ENCODE measurements at regions not wholly inside any gene's neighbourhood (a gene's known extent, or its start where the extent isn't known, plus 50 kb on each side); places are given as distances from the start of the nearest gene placed in this dataset.

DNA sequence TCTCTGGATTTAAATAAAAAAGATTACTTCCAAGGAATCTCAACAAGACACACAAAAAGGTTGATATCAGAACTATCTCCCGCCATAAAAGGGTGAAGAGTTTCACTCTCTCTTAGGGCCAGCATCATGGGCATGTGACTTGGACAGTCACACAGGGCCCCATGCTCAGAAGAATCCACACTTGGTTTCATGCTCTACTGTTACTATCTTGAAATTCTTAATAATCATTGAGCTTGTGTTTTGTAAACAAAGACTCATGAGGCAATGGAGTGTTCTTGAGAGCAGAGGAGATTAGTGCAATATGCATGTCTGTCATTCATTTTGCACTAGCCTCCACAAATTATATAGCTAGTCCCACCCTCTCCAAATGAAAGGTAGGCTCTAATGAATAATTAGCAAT is 58.4 kb downstream of the HMHB1 start:
- DNase-seq: no peak

DNA sequence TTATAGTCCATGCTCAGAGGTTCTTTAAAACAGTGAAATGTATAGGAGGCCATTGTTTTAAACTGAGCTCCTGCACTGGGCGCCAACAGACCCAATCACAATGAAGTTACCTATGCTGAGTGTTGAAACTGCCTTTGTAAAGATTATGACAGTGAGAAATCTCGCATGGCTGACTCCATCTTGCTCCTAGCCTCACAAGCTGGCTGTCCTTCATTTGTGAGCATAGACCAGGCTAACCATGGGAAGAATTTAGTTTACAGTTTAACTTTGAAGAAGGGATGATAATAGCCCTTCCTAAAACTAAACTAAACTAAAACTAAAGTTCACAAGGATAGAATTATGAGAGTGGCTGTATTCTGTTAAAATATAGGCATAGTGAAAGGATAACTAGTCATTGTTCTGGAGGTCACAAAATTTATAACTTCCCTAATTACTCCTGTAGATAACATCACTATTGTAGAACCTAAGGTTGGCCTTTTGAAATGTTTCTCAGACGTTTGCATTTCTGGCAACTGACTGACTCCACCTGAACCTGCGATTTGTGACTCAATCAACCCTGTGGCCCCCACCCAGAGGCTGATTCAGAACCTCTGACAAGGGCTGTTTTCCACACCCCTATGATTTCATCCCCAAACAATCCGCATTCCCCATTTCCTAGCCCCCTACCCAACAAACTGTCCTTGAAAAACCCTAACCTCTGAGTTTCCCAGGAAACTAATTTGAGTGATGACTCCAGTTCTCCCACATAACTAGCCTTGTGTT is 59.1 kb downstream of the HMHB1 start:
- peak; percentile 48 for DNase-seq

DNA sequence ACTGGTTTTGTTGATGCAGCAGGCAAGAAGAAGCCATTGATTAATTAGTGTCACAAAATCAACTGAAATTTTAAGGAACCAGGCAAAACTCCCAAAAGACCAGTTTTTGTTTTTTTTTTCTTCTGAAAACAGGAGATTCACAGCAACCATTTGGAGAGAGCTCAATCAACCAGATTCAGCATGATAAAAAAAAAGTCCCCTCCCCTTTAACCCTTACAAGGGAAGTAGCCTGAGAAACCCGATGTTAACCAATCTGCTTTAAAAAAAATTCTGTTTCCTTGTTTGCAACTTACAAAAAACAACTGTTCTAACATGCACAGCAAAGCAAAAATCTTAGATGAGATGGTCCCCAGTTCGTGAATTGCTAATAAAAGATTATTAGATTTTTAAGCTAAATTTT is 59.7 kb downstream of the HMHB1 start:
- no peak for DNase-seq

DNA sequence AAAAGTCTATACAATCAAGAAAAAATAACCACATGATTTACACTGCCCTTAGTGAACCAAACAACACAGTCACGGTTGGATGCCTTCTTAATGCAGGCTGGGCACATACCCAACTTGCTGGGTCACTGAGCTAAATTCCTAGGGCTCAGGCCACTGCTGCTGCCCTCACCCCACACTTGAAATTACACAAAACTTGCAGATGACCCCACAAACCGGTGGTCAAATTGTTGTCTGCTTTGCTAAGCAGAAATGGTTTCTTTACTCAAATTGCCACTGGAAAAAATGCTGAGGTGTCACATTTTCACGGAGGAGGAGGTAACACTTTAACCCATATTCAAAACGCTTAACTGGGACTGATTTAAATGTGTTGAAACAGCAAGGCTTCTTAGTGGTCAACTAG is 62.4 kb downstream of the HMHB1 start:
- no peak for DNase-seq

DNA sequence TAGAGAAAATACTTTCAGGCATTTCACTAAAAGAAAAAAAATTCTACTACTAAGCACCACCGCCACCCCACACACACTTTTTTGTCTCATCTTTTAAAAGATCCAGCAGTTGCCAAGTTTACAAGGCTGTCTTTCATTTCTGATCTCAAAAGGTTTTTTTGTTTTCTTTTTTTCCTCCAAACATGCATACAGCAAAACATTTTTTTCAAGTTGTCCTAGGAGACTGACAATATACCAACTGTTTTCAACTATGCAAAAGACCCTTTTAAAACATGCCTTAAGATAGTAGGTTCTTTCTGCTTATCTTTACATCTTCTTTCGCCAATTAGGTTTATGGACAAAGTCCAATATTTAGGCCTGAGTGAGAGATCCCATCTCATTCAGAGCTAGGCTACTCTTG is 65.2 kb downstream of the HMHB1 start:
- no peak for DNase-seq

DNA sequence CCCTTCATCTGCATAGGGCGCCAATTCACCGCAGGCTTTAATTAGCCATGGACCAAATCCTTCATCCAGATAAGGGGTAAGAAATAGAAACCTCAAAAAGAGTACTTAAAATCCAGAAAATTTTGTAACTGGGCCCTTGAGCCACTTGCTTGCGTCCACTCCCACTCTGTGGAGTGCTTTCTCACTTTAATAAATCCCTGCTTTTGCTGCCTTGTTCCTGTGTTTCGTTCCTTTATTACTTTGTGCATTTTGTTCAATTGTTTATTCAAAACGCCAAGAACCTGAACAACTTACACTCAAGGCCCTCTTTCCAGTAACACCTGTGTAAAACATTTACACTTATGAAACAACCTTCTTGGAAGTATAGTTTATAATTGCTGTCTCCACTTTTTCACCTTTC is 66.5 kb downstream of the HMHB1 start:
- DNase-seq: no peak

DNA sequence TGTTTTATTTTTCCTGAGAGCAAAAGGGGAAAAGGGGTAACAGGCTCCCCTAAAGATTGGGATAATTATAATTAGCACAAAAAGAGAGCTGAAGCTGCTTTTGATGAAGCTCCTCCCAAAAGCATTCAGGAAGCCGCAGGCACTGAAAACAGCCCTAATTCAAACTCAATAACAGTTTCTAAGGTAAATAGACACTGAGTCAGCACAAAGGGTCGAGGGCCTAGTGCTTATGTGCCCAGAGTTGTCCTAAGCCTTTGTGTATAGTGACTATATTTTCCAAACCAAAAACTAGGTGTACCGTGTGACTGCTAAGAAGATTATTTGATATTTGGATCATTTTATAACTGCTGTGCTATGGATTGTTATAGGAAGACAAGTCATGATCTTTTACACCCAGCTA is 67.7 kb downstream of the HMHB1 start:
- no peak for DNase-seq

DNA sequence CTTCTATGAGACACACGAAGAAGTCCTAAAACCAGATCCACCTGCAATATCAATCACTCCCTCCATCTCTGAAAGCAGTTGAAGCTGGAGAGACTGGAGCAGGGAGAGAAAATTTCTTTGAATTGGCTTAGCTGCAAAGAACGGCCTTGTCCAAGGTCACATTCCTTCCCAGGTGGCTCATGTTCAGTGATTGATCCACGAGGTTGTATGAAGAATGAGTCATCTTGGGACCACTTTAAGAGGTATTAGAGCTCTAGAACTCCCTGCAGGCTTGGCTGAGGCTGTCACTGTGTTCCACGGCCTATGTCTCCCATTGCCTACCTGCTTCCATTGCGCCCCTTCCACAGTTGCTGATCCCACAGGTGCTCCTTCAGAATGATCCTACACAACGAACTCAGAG is 68.2 kb downstream of the HMHB1 start:
- DNase-seq: peak; percentile 41

DNA sequence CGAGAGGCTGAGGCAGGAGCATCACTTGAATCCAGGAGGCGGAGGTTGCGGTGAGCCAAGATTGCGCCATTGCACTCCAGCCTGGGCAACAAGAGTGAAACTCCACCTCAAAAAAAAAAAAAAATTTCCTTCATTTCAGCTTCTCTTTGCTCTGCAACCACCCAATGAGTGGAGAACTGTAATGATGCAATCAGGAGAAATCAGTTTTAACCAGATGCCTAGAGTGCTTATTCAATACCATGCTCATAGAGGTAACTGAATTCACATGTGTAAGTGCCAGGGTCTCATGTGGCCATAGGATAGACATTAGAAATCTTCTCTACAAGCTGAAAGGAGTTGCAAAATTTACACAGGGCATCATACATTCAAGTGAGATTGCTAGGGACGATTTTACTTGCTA is 70.6 kb downstream of the HMHB1 start:
- peak; percentile 68 for DNase-seq

DNA sequence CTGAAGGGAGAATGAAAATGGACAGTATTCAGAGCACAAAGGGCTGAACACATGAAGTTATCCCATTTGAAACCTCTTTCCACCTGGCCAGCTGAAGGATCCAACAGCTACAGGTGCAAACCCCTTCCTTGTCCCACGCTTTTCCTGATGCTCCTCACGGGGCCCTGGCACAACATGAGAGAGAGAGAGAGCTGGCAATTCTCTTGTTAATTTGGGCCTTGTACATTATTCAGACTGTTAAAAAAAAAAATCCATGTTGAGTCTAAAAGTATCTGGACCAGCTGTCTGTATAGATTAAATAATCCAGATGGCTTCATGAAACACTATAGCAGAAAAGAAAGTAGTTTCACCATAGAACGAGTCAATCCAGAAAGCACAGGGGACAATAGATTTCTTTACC is 74.1 kb downstream of the HMHB1 start:
- no peak for DNase-seq

DNA sequence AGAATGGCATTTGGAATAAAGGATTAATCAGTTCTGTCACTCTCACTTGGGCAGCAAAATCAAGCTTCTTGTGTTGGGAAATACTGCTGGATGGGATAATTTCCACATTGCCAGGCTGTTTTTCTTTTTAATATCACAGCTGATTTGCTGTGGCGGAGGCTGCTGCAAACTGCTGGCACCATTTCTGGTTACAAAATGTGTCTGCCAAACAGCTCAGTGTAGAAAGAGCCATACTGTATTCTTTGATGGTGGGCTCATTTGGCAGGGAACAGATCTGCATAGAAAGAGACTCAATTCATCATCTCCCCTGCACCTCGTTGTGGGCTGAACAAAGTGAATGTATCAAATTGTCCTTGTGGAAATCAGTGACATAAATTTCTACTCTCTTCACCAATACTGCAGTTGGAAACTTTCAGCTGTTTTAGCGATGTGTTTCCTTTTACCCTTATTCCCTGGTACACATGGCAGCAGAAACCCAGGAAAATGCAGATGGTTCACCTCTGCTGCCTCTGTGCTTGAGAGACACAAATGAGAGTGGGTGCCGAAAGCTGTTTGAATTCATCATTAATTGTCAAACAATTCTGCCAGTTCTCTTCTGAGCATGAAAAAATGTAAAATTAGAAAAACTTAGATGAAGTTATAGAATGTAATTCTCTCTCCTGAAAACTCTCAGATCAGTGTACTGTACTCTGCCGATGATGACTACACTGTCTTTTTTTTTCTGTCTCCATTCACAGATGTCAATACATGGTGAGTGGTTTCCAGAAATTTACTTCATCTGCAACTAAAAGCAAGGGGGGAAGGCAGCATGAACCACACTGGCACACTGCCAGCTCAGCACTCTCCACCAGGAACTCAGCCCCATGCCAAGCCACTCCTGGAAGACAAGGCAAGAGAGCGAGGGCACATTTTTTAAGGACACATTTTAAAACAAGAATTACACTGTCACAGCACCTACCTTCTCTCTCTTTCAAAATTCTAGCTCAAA is 75.0 kb downstream of the HMHB1 start:
- peak; percentile 88 for DNase-seq

DNA sequence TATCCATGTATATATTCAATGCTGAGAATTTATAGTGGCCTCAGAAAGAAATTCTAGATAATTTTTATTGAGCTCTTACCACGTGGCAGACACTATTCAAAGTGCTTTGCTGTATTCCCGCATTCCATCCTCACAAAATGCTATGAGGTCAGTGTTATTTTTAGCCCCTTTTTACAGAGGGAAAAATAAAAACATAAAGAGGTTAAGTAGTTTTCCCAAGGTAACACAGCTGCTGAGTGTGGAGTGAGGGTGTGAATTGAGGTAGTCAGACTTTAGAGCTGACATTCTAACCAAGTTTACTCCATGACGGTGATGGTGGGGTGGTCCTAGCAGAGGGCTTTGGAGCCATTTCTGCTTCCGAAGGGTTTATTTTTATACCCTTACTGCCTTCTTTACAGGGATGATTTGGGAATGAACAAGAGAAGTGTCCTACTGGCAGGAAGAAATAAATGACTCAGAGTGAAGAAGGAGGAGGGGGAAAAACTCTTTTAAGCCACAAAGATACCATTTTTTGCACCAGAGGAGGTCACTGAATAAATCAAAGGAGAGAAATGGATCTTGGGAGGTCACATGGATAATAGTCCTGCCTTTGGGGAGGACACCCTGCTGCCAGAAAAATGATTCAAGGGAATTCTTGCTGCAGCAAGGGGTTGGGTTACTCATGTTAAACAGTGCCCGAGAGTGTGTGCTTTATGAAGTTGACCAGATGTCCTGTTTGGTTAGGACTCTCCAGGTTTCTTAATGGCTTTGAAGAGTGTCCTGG is 76.1 kb downstream of the HMHB1 start:
- peak; percentile 96 for DNase-seq

DNA sequence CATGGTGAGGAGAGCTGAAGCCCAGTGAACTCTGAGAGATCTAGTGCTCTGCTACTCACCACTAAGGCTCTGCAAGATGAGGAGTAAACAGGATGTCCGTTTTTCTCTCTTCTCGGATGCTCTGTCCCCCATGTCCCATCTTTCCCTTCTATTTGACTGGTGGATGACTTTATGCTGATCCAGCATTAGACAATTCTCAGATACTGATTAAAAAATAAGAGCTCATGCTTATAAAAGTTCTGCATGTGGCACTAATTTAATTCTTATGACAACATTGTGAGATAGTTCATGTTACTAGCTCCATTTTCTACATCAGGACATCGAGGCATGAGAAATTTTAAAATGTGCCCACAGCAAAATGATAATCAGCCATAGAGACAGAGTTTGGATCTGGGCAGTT is 77.0 kb downstream of the HMHB1 start:
- DNase-seq: no peak

DNA sequence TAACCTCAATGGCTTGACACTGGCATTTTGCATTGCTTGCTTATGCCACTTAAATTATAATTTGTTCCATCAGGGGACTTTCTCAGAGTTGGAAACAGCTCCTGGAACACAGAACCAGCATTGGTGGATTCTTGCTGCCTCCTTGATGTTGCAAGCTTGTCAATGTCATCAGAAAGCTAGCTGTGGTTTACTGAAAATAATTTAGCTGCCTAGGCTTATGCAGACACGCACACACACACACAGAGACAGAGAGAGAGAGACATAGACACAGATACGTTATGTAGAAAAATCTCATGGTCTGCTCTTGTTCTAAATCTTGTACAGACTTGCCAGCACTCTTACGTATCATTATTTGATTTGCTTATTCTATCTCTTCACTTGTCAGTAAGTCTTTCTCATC is 78.0 kb downstream of the HMHB1 start:
- DNase-seq: peak; percentile 90

DNA sequence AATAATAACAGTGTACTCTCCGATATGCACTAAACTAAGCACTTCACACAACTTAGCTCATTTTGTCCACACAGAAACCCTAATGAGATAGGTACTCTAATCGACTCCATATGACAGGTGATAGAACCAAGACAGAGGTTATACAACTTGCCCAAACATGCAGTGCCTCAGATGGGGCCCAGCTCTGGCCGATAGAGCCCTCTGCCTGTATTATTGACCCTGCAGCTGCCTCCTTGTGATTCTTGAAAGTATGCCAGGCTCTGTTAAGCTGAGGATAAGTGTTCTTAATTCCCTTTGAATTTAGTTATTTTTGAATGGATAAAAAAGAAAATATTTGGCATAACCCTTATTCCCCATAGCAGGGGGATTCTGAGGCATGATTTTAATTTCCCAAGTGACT is 78.5 kb downstream of the HMHB1 start:
- no peak for DNase-seq

DNA sequence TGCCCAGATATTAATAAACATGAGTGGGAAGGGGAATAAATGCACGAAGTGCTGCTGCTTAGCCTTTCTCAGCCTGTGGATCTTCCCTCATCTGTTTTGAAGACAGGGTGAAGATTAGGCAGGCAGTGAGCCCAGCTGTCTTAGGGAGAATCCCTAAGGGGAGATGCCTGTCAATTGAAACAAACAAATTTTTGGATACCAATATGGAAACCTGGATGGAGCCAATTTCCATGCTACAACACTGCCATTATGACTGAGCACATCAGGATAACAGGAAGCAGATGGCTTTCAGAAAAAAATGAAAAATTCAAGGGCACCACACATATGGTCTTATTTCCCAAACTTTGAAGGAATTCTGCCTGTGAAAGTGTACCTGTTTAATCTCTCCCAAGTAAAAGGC is 80.3 kb downstream of the HMHB1 start:
- no peak for DNase-seq

DNA sequence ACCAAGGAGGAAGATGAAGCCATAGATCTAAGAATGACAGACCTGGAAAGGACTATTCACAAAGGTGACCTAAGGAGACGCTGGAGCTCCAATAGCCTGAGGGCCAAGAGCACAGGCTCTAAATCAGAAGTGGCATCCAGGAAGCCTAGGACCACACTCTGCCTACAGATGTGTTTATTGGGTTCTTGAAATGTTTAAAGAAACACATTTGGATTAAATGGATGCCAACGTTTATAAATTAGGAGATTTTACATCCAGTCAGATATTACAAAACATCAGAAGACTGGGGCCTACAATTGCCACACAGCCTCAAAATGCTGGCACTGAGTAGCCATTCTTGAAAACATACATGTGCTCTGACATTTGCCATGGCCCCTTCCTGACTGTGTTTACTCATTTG is 80.9 kb downstream of the HMHB1 start:
- no peak for DNase-seq

DNA sequence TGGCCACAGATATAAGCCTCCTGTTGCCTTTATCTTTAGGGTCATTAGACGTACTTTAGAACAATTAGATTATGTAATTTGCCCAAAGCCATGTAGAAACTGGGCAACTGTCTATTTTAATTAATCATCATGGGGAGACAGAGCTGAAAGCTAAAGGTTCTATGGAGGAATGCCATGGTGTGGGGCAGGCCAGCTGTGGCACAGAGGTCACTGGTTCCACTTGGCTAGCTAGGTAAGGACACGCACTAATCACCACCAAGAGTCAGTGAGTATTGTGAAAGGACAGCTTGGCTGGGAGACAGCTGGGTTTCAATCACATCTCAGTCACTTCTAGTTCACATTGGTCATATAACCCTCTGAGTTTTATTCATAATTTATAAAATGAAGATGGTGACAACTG is 81.7 kb downstream of the HMHB1 start:
- DNase-seq: no peak

DNA sequence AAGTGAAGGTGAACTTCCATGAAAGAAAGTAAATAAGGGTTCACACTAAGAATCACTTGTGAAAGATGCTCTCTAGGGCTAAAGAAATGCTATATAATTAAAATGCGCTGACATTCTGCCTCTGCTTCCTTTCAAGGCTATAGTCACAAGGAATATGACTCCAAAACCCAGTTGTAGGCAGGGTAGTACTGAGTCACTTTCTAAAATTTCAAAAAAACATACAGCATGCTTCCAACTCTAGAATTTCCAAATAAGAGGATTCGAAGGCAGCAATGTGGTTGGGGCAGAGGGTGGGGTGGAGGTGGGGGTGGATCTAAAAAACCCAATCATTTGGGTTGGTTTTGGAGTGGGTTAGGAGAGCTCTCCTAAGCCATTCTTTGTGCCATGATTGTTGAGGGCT is 84.6 kb downstream of the HMHB1 start:
- no peak for DNase-seq

DNA sequence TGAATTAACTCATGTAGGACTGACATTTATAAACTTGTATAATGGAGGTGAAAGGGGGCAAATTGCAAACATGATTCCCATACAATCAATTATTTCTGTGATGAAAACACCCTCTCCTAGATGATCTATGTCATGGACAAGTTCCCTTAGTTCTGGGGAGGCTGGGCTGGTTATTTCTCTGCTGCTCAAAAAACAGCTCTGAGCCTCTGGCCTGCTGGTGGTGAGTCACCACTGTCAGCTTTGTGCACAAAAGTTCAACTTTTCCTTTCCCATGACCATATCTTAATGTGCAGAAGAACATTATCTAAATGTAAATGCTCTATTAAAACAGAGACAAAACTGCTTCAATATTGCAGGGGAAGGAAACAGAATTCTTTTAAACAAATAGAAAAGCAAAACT is 85.0 kb downstream of the HMHB1 start:
- peak; percentile 80 for DNase-seq

DNA sequence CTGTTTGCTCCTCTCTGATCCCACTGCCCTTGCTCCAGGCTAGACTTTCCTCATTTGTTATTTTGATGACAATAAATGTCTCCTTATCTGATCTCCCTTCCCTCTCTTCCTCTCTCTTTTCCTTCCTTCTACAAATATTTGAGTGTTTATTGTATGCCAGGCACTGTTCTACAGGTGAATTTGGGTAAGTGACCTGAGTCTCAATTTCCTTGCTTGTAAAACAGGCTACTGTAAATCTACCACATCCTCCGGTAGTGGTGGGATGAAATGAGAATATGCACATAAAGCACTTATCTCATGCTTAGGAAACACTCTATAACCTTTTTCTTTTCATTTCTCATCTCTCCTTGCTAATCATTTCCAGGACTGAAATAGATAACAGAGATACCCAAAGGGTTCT is 86.4 kb downstream of the HMHB1 start:
- no peak for DNase-seq

DNA sequence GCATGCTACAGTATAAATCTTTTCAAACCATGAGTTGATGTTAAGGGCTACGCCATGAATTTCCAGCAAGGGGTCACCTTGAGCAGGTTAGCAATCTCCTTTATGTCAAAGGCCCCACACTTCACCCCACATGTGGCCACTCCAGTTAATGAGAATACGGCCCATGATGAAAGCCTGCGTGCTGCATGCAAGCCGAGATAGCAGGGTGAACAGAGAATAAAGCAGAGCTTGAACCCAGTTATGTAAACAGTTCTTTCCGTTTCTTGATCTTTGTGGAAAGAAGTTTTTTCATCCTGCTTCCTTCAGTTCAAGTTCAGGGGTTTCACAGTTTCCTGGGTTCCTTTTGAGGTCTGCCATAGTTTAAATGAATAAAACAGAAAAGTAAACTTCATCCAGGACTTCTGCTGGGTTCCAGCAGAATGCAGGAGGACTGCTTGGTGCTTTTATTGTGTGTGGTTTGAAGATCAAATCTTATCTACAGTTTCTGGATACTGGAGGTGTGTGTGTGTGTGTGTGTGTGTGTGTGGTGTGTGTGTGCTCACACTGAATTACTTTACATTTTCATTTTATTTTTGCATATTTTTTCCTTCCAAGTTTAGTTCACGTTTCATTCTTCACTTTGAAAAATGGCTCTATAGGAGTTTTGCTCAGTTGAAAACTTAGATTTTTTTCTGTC is 87.1 kb downstream of the HMHB1 start:
- no peak for DNase-seq

DNA sequence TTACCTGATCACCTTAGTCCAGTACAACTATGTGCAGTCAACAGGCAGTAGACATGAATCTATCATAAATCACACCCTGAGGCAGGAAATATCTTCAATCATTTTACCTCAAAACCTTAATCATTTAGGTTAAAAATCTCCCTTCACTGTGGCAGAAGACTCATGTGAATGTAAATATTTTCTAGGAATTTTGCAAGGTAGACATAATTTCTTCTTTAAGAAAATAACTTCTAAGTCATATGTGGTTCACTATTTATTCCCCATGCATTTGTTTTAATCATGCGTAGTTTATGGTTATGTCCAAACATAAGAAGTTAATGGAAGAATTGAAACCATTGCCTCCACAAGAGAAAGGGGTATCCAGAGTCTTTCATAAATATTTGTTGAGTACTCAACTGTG is 97.0 kb downstream of the HMHB1 start:
- no peak for DNase-seq

Measured in fibroblast of skin of right biceps (primary cell).